KMS-11 (cell line): ENCODE measurements at regions not wholly inside any gene's neighbourhood (a gene's known extent, or its start where the extent isn't known, plus 50 kb on each side); places are given as distances from the start of the nearest gene placed in this dataset.

Source experiments
- H2AFZ ChIP-seq: fragments of 200-600 bp; sonication (generic); 2 replicates; pipeline ENCODE4 v1.6.1; 2016; ENCODE audit warnings: antibody characterized with exemption, mixed run types, low read depth
- H3K27ac ChIP-seq: fragments of 200-600 bp; sonication (generic); 2 replicates; pipeline ENCODE4 v1.6.1; 2016; ENCODE audit warnings: mild to moderate bottlenecking, mixed run types
- H3K27me3 ChIP-seq: fragments of 200-600 bp; sonication (generic); 2 replicates; pipeline ENCODE4 v1.6.1; 2017; ENCODE audit warnings: mild to moderate bottlenecking, low read depth, mixed run types, moderate library complexity; ENCODE audit not compliant: insufficient read depth
- H3K36me3 ChIP-seq: fragments of 200-600 bp; sonication (generic); 2 replicates; pipeline ENCODE4 v1.6.1; 2017; ENCODE audit warnings: mild to moderate bottlenecking, mixed run types; ENCODE audit not compliant: insufficient read depth
- H3K4me1 ChIP-seq: fragments of 200-600 bp; sonication (generic); 2 replicates; pipeline ENCODE4 v1.6.1; 2016; ENCODE audit warnings: mild to moderate bottlenecking, low read depth, mixed run types; ENCODE audit not compliant: poor library complexity, severe bottlenecking
- H3K4me2 ChIP-seq: fragments of 200-600 bp; sonication (generic); 2 replicates; pipeline ENCODE4 v1.7.0; 2016; ENCODE audit warnings: mild to moderate bottlenecking, mixed run types
- H3K4me3 ChIP-seq: fragments of 200-600 bp; sonication (generic); IDR thresholded peaks from 2 replicates; pipeline ENCODE4 v1.6.1; 2017; ENCODE audit warnings: low read depth, low read length, mixed read lengths; ENCODE audit not compliant: insufficient read depth
- H3K79me2 ChIP-seq: fragments of 200-600 bp; sonication (generic); 2 replicates; pipeline ENCODE4 v1.6.1; 2016; ENCODE audit warnings: low read depth, mixed run types; ENCODE audit not compliant: insufficient read depth
- H3K9ac ChIP-seq: fragments of 200-600 bp; sonication (generic); 2 replicates; pipeline ENCODE4 v1.6.1; 2016; ENCODE audit warnings: mild to moderate bottlenecking, mixed run types
- H4K20me1 ChIP-seq: fragments of 200-600 bp; sonication (generic); 2 replicates; pipeline ENCODE4 v1.6.1; 2016; ENCODE audit warnings: mild to moderate bottlenecking, mixed run types; ENCODE audit not compliant: insufficient read depth
- TF ChIP-seq, protein P1 (sequence below): fragments of 200-600 bp; sonication (generic); conservative IDR thresholded peaks from 2 replicates; pipeline ENCODE4 v1.6.1; 2017; ENCODE audit warnings: low read depth, mild to moderate bottlenecking, antibody characterized with exemption, low read length, moderate library complexity, mixed read lengths

DNA sequence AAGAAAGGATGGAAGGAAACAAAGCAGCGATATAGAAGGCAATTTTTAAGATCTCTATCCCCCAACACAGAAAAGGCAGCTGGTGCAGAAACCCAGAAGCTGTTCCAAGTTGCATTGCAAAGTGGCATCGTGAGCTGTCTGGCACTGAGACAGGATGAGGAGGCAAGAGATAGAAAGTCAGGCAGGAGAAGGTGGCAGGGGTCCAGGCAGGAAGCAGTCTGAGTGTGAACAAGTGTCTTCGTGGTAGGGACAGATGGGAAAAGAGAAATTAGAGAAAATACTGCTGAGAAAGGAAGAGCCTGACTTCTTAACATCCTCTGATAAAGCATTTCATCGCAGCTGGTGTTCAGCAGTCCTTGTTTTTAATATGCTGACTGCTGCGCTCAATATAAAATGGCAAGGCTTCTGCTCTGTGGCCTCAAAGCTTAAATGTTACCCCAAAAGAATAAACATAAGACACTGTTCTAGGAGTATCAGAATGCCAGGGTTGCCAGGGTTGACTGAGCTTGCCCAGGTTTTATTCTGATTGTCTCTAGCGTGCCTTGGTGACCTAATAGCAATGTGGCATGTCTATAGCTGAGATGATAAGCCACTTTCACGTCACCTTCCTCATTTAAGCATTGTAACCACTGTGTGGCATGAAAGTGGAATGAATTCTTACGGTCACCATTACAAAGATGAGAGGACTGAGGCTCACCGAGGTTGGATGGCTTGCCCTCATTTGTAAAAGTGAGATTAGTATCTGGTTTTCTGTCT lies 397.6 kb downstream of the NUAK1 start:
- Histone ChIP-seq H3K4me1 (no peaks in the 10 kb centered on the region), H3K4me2 (no peak overlapping the region), H4K20me1 (no peaks in the 10 kb centered on the region), H3K36me3 (no peaks in the 10 kb centered on the region), H3K4me3 (no peak overlapping the region), H3K27me3 (no peaks in the 10 kb centered on the region), H3K79me2 (no peaks in the 10 kb centered on the region), H3K27ac (no peak overlapping the region), H2AFZ (no peak overlapping the region), H3K9ac (no peak overlapping the region)
- TF ChIP-seq, protein P1, sequence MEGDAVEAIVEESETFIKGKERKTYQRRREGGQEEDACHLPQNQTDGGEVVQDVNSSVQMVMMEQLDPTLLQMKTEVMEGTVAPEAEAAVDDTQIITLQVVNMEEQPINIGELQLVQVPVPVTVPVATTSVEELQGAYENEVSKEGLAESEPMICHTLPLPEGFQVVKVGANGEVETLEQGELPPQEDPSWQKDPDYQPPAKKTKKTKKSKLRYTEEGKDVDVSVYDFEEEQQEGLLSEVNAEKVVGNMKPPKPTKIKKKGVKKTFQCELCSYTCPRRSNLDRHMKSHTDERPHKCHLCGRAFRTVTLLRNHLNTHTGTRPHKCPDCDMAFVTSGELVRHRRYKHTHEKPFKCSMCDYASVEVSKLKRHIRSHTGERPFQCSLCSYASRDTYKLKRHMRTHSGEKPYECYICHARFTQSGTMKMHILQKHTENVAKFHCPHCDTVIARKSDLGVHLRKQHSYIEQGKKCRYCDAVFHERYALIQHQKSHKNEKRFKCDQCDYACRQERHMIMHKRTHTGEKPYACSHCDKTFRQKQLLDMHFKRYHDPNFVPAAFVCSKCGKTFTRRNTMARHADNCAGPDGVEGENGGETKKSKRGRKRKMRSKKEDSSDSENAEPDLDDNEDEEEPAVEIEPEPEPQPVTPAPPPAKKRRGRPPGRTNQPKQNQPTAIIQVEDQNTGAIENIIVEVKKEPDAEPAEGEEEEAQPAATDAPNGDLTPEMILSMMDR: no peak

DNA sequence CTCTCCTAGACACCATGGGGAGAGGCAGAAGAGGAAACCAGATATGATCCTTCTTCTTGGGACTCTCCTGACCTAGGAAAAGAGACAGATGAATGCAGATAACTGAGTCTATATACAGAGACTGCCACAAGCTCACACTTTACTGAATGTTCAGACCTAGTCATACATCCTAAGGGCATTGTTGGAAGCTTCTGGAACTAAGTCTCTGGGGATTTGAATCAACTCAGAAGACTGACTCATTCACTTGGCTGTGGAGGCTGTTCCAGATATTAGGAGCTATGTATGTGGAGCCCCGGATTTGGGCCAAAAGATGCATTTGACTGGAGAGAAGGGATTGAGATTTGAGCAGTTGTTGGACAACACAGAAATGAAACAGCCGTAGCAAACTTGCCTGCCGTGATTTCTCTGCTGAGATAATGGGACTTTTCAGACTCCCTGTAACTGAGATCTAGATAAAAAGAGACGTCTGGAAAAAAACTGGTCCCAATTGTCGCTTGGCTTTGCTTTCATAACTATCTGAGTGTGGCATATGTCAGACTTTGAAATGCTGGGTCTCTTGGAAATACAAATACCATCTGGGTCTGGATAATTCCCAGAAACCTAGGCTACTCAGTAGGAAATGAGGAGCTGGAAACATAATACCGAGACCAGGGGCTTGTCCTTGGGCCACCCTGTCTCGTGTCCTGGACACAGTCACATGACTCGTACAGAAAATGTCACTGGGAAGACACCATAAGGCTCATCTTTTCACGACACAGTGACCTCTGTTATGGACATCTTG lies 396.8 kb downstream of the NUAK1 start:
- Histone ChIP-seq H2AFZ (no peak overlapping the region), H3K27me3 (no peaks in the 10 kb centered on the region), H3K9ac (no peak overlapping the region), H3K36me3 (no peaks in the 10 kb centered on the region), H3K4me3 (no peak overlapping the region), H3K4me1 (no peaks in the 10 kb centered on the region), H3K79me2 (no peaks in the 10 kb centered on the region), H4K20me1 (no peaks in the 10 kb centered on the region), H3K4me2 (no peak overlapping the region), H3K27ac (no peak overlapping the region)
- TF ChIP-seq, protein P1: no peak

DNA sequence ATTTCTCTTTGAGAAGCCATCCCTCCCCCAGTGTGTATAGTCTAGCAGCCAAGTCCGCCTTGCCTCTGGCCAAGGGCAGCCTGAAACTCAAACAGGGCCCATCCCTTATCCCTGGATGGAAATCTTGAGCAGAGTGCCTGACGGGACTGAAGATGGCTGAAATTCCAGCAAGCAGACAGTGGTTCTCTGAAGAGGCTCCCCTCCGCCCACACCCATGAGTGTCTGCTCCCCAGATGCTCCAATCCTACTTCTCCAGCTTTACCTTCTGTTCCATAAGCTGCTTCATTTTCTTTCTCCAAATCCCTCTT lies 396.2 kb downstream of the NUAK1 start:
- no peak overlapping the region for H3K9ac ChIP-seq
- H2AFZ ChIP-seq: no peak overlapping the region
- no peak overlapping the region for H3K4me3 ChIP-seq
- no peaks in the 10 kb centered on the region for H3K27me3 ChIP-seq
- no peaks in the 10 kb centered on the region for H3K79me2 ChIP-seq
- H3K4me2 ChIP-seq: no peak overlapping the region
- H3K27ac ChIP-seq: no peak overlapping the region
- H4K20me1 ChIP-seq: no peaks in the 10 kb centered on the region
- H3K4me1 ChIP-seq: no peaks in the 10 kb centered on the region
- no peaks in the 10 kb centered on the region for H3K36me3 ChIP-seq
- TF ChIP-seq, protein P1: no peak

DNA sequence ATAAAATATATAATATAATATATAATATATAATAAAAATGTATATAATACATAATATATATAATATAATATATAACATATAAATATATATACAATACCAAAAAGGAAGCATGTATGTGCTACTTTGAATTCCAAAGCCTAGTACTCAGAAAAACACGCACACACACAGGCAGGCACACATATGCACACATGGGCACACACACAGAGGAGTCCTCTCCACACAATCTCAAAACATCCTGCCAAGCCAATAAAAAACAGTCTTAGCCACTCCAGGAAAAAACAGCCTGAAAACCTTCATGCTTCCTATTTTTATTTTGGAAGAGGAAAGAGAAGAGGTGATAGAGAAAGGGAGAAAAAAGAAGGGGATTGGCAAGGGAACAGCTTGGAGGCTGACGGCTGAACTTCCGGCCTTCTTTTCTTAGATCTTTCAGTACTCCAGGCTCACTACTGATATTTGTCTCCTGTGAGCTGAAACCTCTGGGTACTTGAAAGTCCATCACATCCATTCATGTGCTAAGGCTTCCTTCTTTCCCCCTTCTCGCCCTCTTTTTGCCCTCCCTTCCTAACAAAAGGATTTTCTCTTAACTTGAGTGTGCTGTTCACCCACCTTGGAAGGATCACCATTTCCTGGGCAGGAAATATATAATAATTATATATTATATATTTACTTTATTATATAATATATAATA lies 394.2 kb downstream of the NUAK1 start:
- Histone ChIP-seq H3K79me2 (no peaks in the 10 kb centered on the region), H3K9ac (no peak overlapping the region), H3K4me3 (no peak overlapping the region), H3K4me2 (no peak overlapping the region), H3K27ac (no peak overlapping the region), H3K36me3 (no peaks in the 10 kb centered on the region), H3K27me3 (no peaks in the 10 kb centered on the region), H4K20me1 (no peaks in the 10 kb centered on the region), H3K4me1 (no peaks in the 10 kb centered on the region), H2AFZ (no peak overlapping the region)
- TF ChIP-seq, protein P1: no peak
